Fibroblast of skin of abdomen (primary cell): ENCODE measurements at regions not wholly inside any gene's neighbourhood (a gene's known extent, or its start where the extent isn't known, plus 50 kb on each side); places are given as distances from the start of the nearest gene placed in this dataset.

Experiments used
- DNase-seq: peaks from one replicate; pipeline ENCODE4 v3.0.0-alpha.2; 2013

- DNase-seq, result peak; percentile 9
Observed at GRCh38 chr4:135207531-135207930, 1005.9 kb upstream of the PABPC4L start.

- DNase-seq, result no peak
Observed at GRCh38 chr4:135204311-135204710, 1002.7 kb upstream of the PABPC4L start.

GRCh38 chr4:135201081-135201480, 999.5 kb upstream of the PABPC4L start:
- peak; percentile 68 for DNase-seq

GRCh38 chr4:135197641-135198040, 996.1 kb upstream of the PABPC4L start:
- no peak for DNase-seq

GRCh38 chr4:135194477-135194876, 992.9 kb upstream of the PABPC4L start:
- DNase-seq, result no peak

- DNase-seq, result peak; percentile 44
Observed at GRCh38 chr4:135192751-135193535, 991.4 kb upstream of the PABPC4L start.

GRCh38 chr4:135191596-135191995, 990.0 kb upstream of the PABPC4L start:
- DNase-seq, result peak; percentile 23

- DNase-seq, result no peak
Observed at GRCh38 chr4:135186002-135186401, 984.4 kb upstream of the PABPC4L start.

GRCh38 chr4:135185256-135185655, 983.7 kb upstream of the PABPC4L start:
- no peak for DNase-seq

GRCh38 chr4:135184715-135185114, 983.1 kb upstream of the PABPC4L start:
- no peak for DNase-seq

- DNase-seq, result peak; percentile 45
Observed at GRCh38 chr4:135177321-135177720, 975.7 kb upstream of the PABPC4L start.

GRCh38 chr4:135166661-135167060, 965.1 kb upstream of the PABPC4L start:
- no peak for DNase-seq

- DNase-seq, result no peak
Observed at GRCh38 chr4:135164601-135165000, 963.0 kb upstream of the PABPC4L start.

- no peak for DNase-seq
Observed at GRCh38 chr4:135144498-135144897, 942.9 kb upstream of the PABPC4L start.

- no peak for DNase-seq
Observed at GRCh38 chr4:135124196-135124595, 922.6 kb upstream of the PABPC4L start.

GRCh38 chr4:135123632-135124031, 922.0 kb upstream of the PABPC4L start:
- peak; percentile 33 for DNase-seq

- DNase-seq, result no peak
Observed at GRCh38 chr4:135122457-135122856, 920.9 kb upstream of the PABPC4L start.

GRCh38 chr4:135120195-135120594, 918.6 kb upstream of the PABPC4L start:
- peak; percentile 22 for DNase-seq

GRCh38 chr4:135114079-135114478, 912.5 kb upstream of the PABPC4L start:
- DNase-seq, result no peak

GRCh38 chr4:135098061-135098460, 896.5 kb upstream of the PABPC4L start:
- no peak for DNase-seq

GRCh38 chr4:135073389-135073788, 871.8 kb upstream of the PABPC4L start:
- no peak for DNase-seq

GRCh38 chr4:135072553-135072952, 871.0 kb upstream of the PABPC4L start:
- no peak for DNase-seq

GRCh38 chr4:135065366-135065765, 863.8 kb upstream of the PABPC4L start:
- no peak for DNase-seq

- DNase-seq, result no peak
Observed at GRCh38 chr4:135050086-135050717, 848.6 kb upstream of the PABPC4L start.
